HEK293 (cell line): ENCODE measurements at regions not wholly inside any gene's neighbourhood (a gene's known extent, or its start where the extent isn't known, plus 50 kb on each side); places are given as distances from the start of the nearest gene placed in this dataset.

Experiments
- TF ChIP-seq, protein P1 (sequence below): fragments of 450-650 bp; formaldehyde crosslinking; IDR thresholded peaks from 2 replicates; pipeline ENCODE4 v1.5.1; 2016; ENCODE audit warnings: missing biosample characterization, missing genetic modification characterization
- TF ChIP-seq, protein P2 (sequence below): fragments of 450-650 bp; formaldehyde crosslinking; IDR thresholded peaks from 2 replicates; pipeline ENCODE4 v1.5.1; 2016; ENCODE audit warnings: missing biosample characterization, missing genetic modification characterization

DNA sequence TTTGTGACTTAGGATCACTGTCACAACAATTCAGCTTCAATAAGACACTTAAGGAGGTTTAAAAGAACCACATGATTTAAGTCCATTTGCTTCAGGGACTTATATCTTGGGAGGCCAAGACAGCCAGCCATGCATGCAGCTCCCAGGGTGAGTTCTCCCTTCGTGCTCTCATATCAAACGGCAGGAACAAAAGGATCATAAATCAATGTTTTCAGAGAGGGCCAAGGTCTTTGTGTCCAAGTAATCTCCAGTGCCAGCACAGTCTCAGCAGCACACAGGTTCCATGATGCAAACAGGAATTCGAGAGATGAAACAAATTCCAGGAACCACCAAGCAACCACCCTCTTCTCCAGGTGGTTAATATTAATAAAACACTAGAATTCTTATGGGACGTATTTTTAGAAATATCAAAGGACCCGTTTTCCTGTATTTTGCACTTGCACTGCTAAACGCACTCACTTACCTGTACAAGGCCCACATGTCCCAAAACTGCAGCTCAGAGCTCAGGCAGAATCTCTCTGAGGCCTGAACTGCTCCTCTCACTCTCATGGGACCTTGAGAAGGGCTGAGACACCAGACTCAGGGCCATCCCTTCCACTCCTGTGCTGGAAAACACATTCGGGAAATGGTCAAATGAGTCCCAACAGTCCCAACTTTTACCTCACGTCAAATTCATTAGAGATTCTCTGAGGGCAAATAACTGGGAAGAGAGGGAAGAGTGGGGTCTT, 100.0 kb upstream of the RAB4A start:
- TF ChIP-seq, protein P1, sequence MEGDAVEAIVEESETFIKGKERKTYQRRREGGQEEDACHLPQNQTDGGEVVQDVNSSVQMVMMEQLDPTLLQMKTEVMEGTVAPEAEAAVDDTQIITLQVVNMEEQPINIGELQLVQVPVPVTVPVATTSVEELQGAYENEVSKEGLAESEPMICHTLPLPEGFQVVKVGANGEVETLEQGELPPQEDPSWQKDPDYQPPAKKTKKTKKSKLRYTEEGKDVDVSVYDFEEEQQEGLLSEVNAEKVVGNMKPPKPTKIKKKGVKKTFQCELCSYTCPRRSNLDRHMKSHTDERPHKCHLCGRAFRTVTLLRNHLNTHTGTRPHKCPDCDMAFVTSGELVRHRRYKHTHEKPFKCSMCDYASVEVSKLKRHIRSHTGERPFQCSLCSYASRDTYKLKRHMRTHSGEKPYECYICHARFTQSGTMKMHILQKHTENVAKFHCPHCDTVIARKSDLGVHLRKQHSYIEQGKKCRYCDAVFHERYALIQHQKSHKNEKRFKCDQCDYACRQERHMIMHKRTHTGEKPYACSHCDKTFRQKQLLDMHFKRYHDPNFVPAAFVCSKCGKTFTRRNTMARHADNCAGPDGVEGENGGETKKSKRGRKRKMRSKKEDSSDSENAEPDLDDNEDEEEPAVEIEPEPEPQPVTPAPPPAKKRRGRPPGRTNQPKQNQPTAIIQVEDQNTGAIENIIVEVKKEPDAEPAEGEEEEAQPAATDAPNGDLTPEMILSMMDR (tag by site-specific recombination): no peak
- TF ChIP-seq, protein P2, sequence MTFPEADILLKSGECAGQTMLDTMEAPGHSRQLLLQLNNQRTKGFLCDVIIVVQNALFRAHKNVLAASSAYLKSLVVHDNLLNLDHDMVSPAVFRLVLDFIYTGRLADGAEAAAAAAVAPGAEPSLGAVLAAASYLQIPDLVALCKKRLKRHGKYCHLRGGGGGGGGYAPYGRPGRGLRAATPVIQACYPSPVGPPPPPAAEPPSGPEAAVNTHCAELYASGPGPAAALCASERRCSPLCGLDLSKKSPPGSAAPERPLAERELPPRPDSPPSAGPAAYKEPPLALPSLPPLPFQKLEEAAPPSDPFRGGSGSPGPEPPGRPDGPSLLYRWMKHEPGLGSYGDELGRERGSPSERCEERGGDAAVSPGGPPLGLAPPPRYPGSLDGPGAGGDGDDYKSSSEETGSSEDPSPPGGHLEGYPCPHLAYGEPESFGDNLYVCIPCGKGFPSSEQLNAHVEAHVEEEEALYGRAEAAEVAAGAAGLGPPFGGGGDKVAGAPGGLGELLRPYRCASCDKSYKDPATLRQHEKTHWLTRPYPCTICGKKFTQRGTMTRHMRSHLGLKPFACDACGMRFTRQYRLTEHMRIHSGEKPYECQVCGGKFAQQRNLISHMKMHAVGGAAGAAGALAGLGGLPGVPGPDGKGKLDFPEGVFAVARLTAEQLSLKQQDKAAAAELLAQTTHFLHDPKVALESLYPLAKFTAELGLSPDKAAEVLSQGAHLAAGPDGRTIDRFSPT (tag by site-specific recombination): no peak
